Colonic mucosa (tissue), 4 donors: ENCODE measurements at regions not wholly inside any gene's neighbourhood (a gene's known extent, or its start where the extent isn't known, plus 50 kb on each side); places are given as distances from the start of the nearest gene placed in this dataset.

Experiments
- DNase-seq: peaks from one replicate; pipeline ENCODE4 v3.0.0-alpha.2; 2020
- H3K27ac ChIP-seq: fragments of 200-600 bp; one replicate; pipeline ENCODE4 v1.8.0; 2021
- H3K27me3 ChIP-seq: fragments of 200-600 bp; one replicate; pipeline ENCODE4 v1.8.0; 2021
- H3K36me3 ChIP-seq: fragments of 200-600 bp; one replicate; pipeline ENCODE4 v1.8.0; 2021
- H3K4me1 ChIP-seq: fragments of 200-600 bp; one replicate; pipeline ENCODE4 v1.8.0; 2021; ENCODE audit warnings: mild to moderate bottlenecking
- H3K4me3 ChIP-seq: fragments of 200-600 bp; one replicate; pipeline ENCODE4 v1.8.0; 2021
- H3K9ac ChIP-seq, 2 donors: one replicate each; pipeline ENCODE4 v1.7.0; 2013; ENCODE audit warnings: control low read depth in 2 of 2, low read depth in 2 of 2, low read length in 2 of 2
- H3K9me3 ChIP-seq: fragments of 200-600 bp; one replicate; pipeline ENCODE4 v1.8.0; 2021
- intact Hi-C: fragments of 100-400 bp; cut with DNase I; formaldehyde crosslinking; loops from one replicate; pipeline ENCODE4 v1.14.1; 2022
- TF ChIP-seq, protein P1 (sequence below): fragments of 200-600 bp; IDR thresholded peaks from one replicate; pipeline ENCODE4 v1.8.0; 2022; ENCODE audit warnings: antibody characterized with exemption, mild to moderate bottlenecking
- donor health status: healthy.
- donor health status: DM: no; HTN: no; CAD: no.
- donor health status: DM: no; HTN: no; CAD: no.

DNA sequence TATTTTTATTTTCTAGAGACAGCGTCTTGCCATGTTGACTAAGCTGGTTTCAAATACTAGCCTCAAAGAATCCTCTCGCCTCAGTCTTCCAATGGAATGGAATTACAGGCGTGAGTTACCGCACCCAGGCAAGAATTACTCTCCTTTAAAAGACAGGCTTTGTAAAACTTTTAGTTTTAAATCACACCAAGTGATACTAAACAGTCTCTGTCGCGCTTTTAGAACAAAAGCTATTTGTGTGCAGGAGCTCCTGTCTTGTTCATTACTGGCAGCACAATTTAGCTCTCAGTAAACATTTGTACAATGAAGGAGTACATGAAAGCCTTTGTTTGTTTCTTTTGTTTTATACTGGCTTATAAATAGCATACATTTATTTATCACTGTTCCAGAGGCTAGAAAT is 1719.2 kb upstream of the PIK3C3 start:
- no peak overlapping the region for H3K4me3 ChIP-seq
- no peaks in the 10 kb centered on the region for H3K9me3 ChIP-seq
- intact Hi-C loops, result no loop called here
- no peaks in the 10 kb centered on the region for H3K27me3 ChIP-seq
- TF ChIP-seq, protein P1, sequence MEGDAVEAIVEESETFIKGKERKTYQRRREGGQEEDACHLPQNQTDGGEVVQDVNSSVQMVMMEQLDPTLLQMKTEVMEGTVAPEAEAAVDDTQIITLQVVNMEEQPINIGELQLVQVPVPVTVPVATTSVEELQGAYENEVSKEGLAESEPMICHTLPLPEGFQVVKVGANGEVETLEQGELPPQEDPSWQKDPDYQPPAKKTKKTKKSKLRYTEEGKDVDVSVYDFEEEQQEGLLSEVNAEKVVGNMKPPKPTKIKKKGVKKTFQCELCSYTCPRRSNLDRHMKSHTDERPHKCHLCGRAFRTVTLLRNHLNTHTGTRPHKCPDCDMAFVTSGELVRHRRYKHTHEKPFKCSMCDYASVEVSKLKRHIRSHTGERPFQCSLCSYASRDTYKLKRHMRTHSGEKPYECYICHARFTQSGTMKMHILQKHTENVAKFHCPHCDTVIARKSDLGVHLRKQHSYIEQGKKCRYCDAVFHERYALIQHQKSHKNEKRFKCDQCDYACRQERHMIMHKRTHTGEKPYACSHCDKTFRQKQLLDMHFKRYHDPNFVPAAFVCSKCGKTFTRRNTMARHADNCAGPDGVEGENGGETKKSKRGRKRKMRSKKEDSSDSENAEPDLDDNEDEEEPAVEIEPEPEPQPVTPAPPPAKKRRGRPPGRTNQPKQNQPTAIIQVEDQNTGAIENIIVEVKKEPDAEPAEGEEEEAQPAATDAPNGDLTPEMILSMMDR, result no peak
- H3K9ac ChIP-seq, result no peak overlapping the region
- H3K27ac ChIP-seq, result no peak overlapping the region
- no peaks in the 10 kb centered on the region for H3K36me3 ChIP-seq
- no peak for DNase-seq
- no peaks in the 10 kb centered on the region for H3K4me1 ChIP-seq

- TF ChIP-seq, protein P1, result no peak
- intact Hi-C loops, result no loop called here
These were observed 1719.7 kb upstream of the PIK3C3 start for GRCh38 chr18:40235323-40235722.

GRCh38 chr18:40233931-40234616 is 1721.0 kb upstream of the PIK3C3 start:
- Histone ChIP-seq H3K4me3 (no peak overlapping the region), H3K27me3 (no peaks in the 10 kb centered on the region), H3K4me1 (no peaks in the 10 kb centered on the region), H3K27ac (no peak overlapping the region), H3K36me3 (no peaks in the 10 kb centered on the region), H3K9ac (no peak overlapping the region), H3K9me3 (no peaks in the 10 kb centered on the region)
- TF ChIP-seq, protein P1, result no peak
- no peak for DNase-seq
- intact Hi-C loops, result no loop called here

More at GRCh38 chr18:40235323-40235722, 1719.7 kb upstream of the PIK3C3 start:
- Histone ChIP-seq H3K4me3 (no peak overlapping the region), H3K27me3 (no peaks in the 10 kb centered on the region), H3K4me1 (no peaks in the 10 kb centered on the region), H3K27ac (no peak overlapping the region), H3K9me3 (no peaks in the 10 kb centered on the region), H3K9ac (no peak overlapping the region), H3K36me3 (no peaks in the 10 kb centered on the region)
- no peak for DNase-seq

GRCh38 chr18:40222776-40223175 is 1732.3 kb upstream of the PIK3C3 start:
- Histone ChIP-seq H3K4me3 (no peak overlapping the region), H3K36me3 (no peaks in the 10 kb centered on the region), H3K4me1 (no peaks in the 10 kb centered on the region), H3K9ac (no peak overlapping the region), H3K27ac (no peak overlapping the region), H3K27me3 (no peaks in the 10 kb centered on the region), H3K9me3 (no peaks in the 10 kb centered on the region)
- TF ChIP-seq, protein P1, result no peak
- no peak for DNase-seq
- intact Hi-C loops, result no loop called here

DNA sequence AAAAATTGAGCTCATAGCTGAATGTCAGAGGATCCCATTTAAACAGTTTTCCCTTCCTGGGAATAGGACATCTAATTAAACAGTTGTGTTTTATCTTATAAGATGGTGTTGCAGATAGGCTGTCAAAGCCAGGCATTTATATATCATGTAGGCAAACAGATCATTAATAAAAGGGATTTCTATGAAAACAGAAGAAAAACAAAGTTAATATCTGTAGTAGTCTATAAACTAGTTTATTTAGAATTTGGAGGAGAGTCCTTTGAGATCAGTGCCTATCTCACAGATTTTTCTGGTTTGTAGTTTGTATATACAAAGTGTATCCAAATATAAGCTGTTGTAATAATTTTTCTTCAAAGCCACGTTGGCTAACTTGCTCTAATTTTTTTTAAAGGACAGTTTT is 1738.2 kb upstream of the PIK3C3 start:
- Histone ChIP-seq H3K27ac (no peak overlapping the region), H3K4me3 (no peak overlapping the region), H3K9ac (no peak overlapping the region), H3K27me3 (no peaks in the 10 kb centered on the region), H3K36me3 (no peaks in the 10 kb centered on the region), H3K9me3 (no peaks in the 10 kb centered on the region), H3K4me1 (no peaks in the 10 kb centered on the region)
- intact Hi-C loops, result no loop called here
- DNase-seq, result no peak
- TF ChIP-seq, protein P1, result no peak
